Smooth muscle cell (in vitro differentiated cells): ENCODE measurements at regions not wholly inside any gene's neighbourhood (a gene's known extent, or its start where the extent isn't known, plus 50 kb on each side); places are given as distances from the start of the nearest gene placed in this dataset.

Experiments
- DNase-seq: peaks from one replicate; lab custom pipeline; 2025; ENCODE audit not compliant: unreplicated experiment; lab: John Stamatoyannopoulos, UW
- H2AFZ ChIP-seq: fragments of 200-600 bp; sonication (generic); 2 replicates; pipeline ENCODE4 v1.6.0; 2016; ENCODE audit warnings: antibody characterized with exemption, low read depth, mild to moderate bottlenecking
- H3F3A ChIP-seq: fragments of 200-600 bp; sonication (generic); 2 replicates; pipeline ENCODE4 v1.6.0; 2017; ENCODE audit warnings: antibody characterized with exemption, low read depth
- H3K27ac ChIP-seq: fragments of 200-600 bp; sonication (generic); 2 replicates; pipeline ENCODE4 v1.5.1; 2016; ENCODE audit warnings: low read depth, mild to moderate bottlenecking
- H3K27me3 ChIP-seq: fragments of 200-600 bp; sonication (generic); 2 replicates; pipeline ENCODE4 v1.6.1; 2016; ENCODE audit warnings: low read depth, mild to moderate bottlenecking
- H3K36me3 ChIP-seq: fragments of 200-600 bp; sonication (generic); 2 replicates; pipeline ENCODE4 v1.5.1; 2016; ENCODE audit warnings: low read depth
- H3K4me1 ChIP-seq: fragments of 200-600 bp; sonication (generic); 2 replicates; pipeline ENCODE4 v1.5.1; 2016; ENCODE audit warnings: low read depth
- H3K4me2 ChIP-seq: fragments of 200-600 bp; sonication (generic); 2 replicates; pipeline ENCODE4 v1.6.0; 2016; ENCODE audit warnings: mild to moderate bottlenecking
- H3K4me3 ChIP-seq: fragments of 200-600 bp; sonication (generic); 2 replicates; pipeline ENCODE4 v1.5.1; 2016; ENCODE audit warnings: mild to moderate bottlenecking
- H3K79me2 ChIP-seq: fragments of 200-600 bp; sonication (generic); 2 replicates; pipeline ENCODE4 v1.6.0; 2016; ENCODE audit warnings: low read depth, mild to moderate bottlenecking
- H3K9ac ChIP-seq: fragments of 200-600 bp; sonication (generic); 2 replicates; pipeline ENCODE4 v1.6.0; 2016; ENCODE audit warnings: low read depth
- H3K9me3 ChIP-seq: fragments of 200-600 bp; sonication (generic); replicated peaks from 2 replicates; pipeline ENCODE4 v1.5.1; 2016; ENCODE audit warnings: low read depth
- H4K20me1 ChIP-seq: fragments of 200-600 bp; sonication (generic); 2 replicates; pipeline ENCODE4 v1.6.0; 2016; ENCODE audit warnings: low read depth
- CTCF ChIP-seq: fragments of 200-600 bp; sonication (generic); IDR thresholded peaks from 2 replicates; pipeline ENCODE4 v1.5.1; 2017; ENCODE audit warnings: borderline replicate concordance, mild to moderate bottlenecking, antibody characterized with exemption; ENCODE audit not compliant: insufficient read depth, poor library complexity, severe bottlenecking
- WGBS: methylation state at CpG from one replicate; pipeline ENCODE4 v1.1.7; 2016; ENCODE audit warnings: low lambda C conversion rate; 5-methylcytosine and 5-hydroxymethylcytosine counted together

GRCh38 chr5:164060786-164061355 is 555.5 kb downstream of the MAT2B start:
- 85% methylated on average over 3 of the region's 3 CpGs for WGBS
- H3F3A ChIP-seq: no peaks in the 10 kb centered on the region

DNA sequence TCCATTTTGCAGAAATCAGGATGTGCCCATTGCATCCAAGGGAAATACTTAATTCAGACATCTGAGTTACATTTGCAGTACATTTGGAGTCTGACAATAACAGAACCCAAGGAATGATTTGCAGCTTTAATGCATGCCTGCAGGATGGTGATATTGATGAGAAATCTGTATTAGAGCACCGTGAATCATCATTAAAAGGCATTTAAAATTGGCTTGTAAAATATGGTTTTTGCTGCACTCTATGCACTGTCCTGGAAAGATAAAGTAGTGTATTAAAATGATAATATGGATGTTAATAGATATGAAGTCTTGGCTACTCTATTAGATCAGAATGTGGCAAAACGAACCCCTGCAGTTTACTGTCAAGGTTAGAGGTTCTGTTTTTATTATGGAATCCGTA is 556.9 kb downstream of the MAT2B start:
- Histone ChIP-seq H3K9ac (no peak overlapping the region), H3F3A (no peaks in the 10 kb centered on the region), H3K4me1 (no peaks in the 10 kb centered on the region), H4K20me1 (no peaks in the 10 kb centered on the region), H3K79me2 (no peaks in the 10 kb centered on the region), H2AFZ (no peak overlapping the region), H3K4me2 (no peak overlapping the region), H3K27me3 (no peaks in the 10 kb centered on the region), H3K36me3 (no peaks in the 10 kb centered on the region), H3K9me3 (no peaks in the 10 kb centered on the region), H3K27ac (no peak overlapping the region), H3K4me3 (no peak overlapping the region)
- DNase-seq: no peak
- no peak for TF ChIP-seq CTCF
- WGBS: 92% methylated on average over 3 of the region's 3 CpGs

More at GRCh38 chr5:164060786-164061355, 555.5 kb downstream of the MAT2B start:
- H3K27ac ChIP-seq: no peak overlapping the region
- TF ChIP-seq CTCF: no peak
- H3K36me3 ChIP-seq: no peaks in the 10 kb centered on the region
- DNase-seq: no peak
- H3K9me3 ChIP-seq: no peaks in the 10 kb centered on the region
- no peak overlapping the region for H3K9ac ChIP-seq
- H3K27me3 ChIP-seq: no peaks in the 10 kb centered on the region
- no peaks in the 10 kb centered on the region for H4K20me1 ChIP-seq
- no peak overlapping the region for H3K4me2 ChIP-seq
- no peaks in the 10 kb centered on the region for H3K4me1 ChIP-seq
- H3K79me2 ChIP-seq: no peaks in the 10 kb centered on the region
- H2AFZ ChIP-seq: no peak overlapping the region
- H3K4me3 ChIP-seq: no peak overlapping the region

DNA sequence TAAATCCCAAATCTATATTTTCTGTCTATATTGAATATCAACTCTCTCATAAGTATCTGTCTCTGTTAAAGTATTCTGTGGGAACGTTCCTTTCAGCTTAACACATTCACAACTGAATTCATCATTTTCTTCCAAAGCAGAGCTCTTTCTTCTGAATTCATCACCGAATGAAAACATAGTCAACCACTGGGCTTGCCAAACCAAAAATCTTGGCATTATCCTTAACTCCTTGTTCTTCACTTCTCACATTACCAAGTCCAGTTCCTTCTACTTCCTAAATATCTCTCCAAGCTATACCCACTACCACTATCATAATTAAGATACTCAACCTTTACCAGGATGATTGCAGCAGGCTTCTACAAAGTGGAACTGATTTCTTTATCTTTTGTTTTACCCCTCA is 559.8 kb downstream of the MAT2B start:
- no peaks in the 10 kb centered on the region for H3K79me2 ChIP-seq
- H3K9ac ChIP-seq: no peak overlapping the region
- H3K4me1 ChIP-seq: no peaks in the 10 kb centered on the region
- H3K36me3 ChIP-seq: no peaks in the 10 kb centered on the region
- H3K27me3 ChIP-seq: no peaks in the 10 kb centered on the region
- no peaks in the 10 kb centered on the region for H3K9me3 ChIP-seq
- DNase-seq: no peak
- H3K4me3 ChIP-seq: no peak overlapping the region
- no peak overlapping the region for H2AFZ ChIP-seq
- TF ChIP-seq CTCF: no peak
- no peak overlapping the region for H3K27ac ChIP-seq
- H3F3A ChIP-seq: no peaks in the 10 kb centered on the region
- WGBS: 88% methylated on average over 2 of the region's 2 CpGs
- H3K4me2 ChIP-seq: no peak overlapping the region
- H4K20me1 ChIP-seq: no peaks in the 10 kb centered on the region

- no peaks in the 10 kb centered on the region for H3K4me1 ChIP-seq
- no peak overlapping the region for H3K4me3 ChIP-seq
- H3K36me3 ChIP-seq: no peaks in the 10 kb centered on the region
- 78% methylated on average over 1 of the region's 1 CpG for WGBS
- H3K9ac ChIP-seq: no peak overlapping the region
- H3K27ac ChIP-seq: no peak overlapping the region
- TF ChIP-seq CTCF: no peak
- no peak overlapping the region for H3K4me2 ChIP-seq
- H2AFZ ChIP-seq: no peak overlapping the region
- DNase-seq: no peak
- H4K20me1 ChIP-seq: no peaks in the 10 kb centered on the region
- H3K27me3 ChIP-seq: peaks cover 3% of the 10 kb centered on the region
- no peaks in the 10 kb centered on the region for H3F3A ChIP-seq
- no peaks in the 10 kb centered on the region for H3K9me3 ChIP-seq
- no peaks in the 10 kb centered on the region for H3K79me2 ChIP-seq
Observed at GRCh38 chr5:164071671-164072070, 566.3 kb downstream of the MAT2B start.
